Psoas muscle (tissue), 7 donors: ENCODE measurements at regions not wholly inside any gene's neighbourhood (a gene's known extent, or its start where the extent isn't known, plus 50 kb on each side); places are given as distances from the start of the nearest gene placed in this dataset.

Experiments used
- ATAC-seq, 4 donors: fragments of 200-7000 bp; cut with Tn5 transposase; one replicate each; pipeline ENCODE4 v1.9.1; 2020; ENCODE audit warnings: moderate library complexity in 3 of 4, mild to moderate bottlenecking in 2 of 4
- DNase-seq, 2 donors: peaks; one replicate each; pipeline ENCODE4 v3.0.0-alpha.2; 2020
- H3K27ac ChIP-seq: fragments of 200-600 bp; one replicate; pipeline ENCODE4 v1.8.0; 2022
- H3K27me3 ChIP-seq, 3 donors: fragments of 200-600 bp in 1 of 3; one replicate each; pipeline versions ENCODE4 v1.6.1 to v1.8.0; 2013 to 2022; ENCODE audit warnings: low read length in 2 of 3, mild to moderate bottlenecking in 2 of 3, moderate library complexity in 1 of 3; ENCODE audit not compliant: insufficient read depth in 3 of 3
- H3K36me3 ChIP-seq, 2 donors: fragments of 200-600 bp in 1 of 2; one replicate each; pipeline versions ENCODE4 v1.6.1 to v1.8.0; 2013 to 2022; ENCODE audit warnings: low read depth in 1 of 2, mild to moderate bottlenecking in 1 of 2, moderate library complexity in 1 of 2; ENCODE audit not compliant: insufficient read depth in 1 of 2
- H3K4me1 ChIP-seq: fragments of 200-600 bp; one replicate; pipeline ENCODE4 v1.8.0; 2022
- H3K4me3 ChIP-seq: fragments of 200-600 bp; one replicate; pipeline ENCODE4 v1.8.0; 2022; ENCODE audit warnings: mild to moderate bottlenecking
- H3K9me3 ChIP-seq: fragments of 200-600 bp; one replicate; pipeline ENCODE4 v1.8.0; 2022
- WGBS, 3 donors: extraction: QIAGEN DNeasy Blood & Tissue Kit; methylation state at CpG; one replicate each; pipeline versions ENCODE4 v1.1.6 to v1.1.7; 2013; 5-methylcytosine and 5-hydroxymethylcytosine counted together
- intact Hi-C, 2 donors: fragments of 100-400 bp; cut with DNase I; formaldehyde crosslinking; loops; one replicate each; pipeline versions ENCODE4 v1.11.0 to v1.14.2; 2022
- TF ChIP-seq, protein P1 (sequence below): fragments of 200-600 bp; IDR thresholded peaks from one replicate; pipeline ENCODE4 v1.8.0; 2022; ENCODE audit warnings: antibody characterized with exemption
- donor health status: healthy with polysubstance abuse.
- donor health status: DM: no; HTN: no; CAD: no; lungs with moderate emphysema.
- donor health status: Bipolar disorder and iron deficiency.
- donor health status: healthy.
- donor health status: DM: yes; HTN: yes; CAD: no.
- donor health status: DM: no; HTN: no; CAD: no.
- donor health status: DM: yes; HTN: yes; CAD: no.

DNA sequence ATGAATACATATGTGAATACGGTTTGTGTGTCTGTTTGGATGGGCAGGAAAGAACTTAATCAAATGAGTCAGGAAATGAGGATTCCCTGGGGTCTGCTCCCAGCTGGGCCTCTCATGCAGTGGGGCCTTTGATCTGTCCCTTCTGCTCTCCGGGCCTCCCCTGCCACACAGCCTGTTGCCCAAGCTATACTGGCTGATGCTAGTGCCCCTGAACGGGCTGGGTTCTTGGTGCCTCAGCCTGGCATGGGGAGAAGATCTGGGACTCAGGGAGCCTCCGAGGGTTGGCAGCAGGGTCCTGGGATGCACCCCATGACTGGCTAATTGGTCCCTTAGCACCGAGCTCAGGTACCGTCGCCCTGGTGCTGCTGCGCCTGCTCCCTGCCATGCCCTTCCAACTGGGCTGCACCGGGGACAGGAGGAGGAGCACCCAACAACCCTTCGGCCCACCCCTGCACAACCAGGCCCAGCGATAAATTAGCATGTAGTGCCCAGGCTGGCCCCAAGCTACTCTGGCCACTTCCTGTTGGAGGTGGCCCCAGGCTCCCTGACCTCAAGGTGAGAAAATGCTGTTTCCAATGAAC lies 59.9 kb upstream of the DUSP5 start:
- Histone ChIP-seq H3K4me1 (no peaks in the 10 kb centered on the region), H3K27ac (no peak overlapping the region), H3K27me3 (no peaks in the 10 kb centered on the region), H3K36me3 (no peaks in the 10 kb centered on the region), H3K9me3 (no peaks in the 10 kb centered on the region), H3K4me3 (no peak overlapping the region)
- intact Hi-C loops: no loop called here
- WGBS, 3 donors: 87 to 89% (median 89%) methylated on average over 11 of the region's 11 CpGs
- TF ChIP-seq, protein P1, sequence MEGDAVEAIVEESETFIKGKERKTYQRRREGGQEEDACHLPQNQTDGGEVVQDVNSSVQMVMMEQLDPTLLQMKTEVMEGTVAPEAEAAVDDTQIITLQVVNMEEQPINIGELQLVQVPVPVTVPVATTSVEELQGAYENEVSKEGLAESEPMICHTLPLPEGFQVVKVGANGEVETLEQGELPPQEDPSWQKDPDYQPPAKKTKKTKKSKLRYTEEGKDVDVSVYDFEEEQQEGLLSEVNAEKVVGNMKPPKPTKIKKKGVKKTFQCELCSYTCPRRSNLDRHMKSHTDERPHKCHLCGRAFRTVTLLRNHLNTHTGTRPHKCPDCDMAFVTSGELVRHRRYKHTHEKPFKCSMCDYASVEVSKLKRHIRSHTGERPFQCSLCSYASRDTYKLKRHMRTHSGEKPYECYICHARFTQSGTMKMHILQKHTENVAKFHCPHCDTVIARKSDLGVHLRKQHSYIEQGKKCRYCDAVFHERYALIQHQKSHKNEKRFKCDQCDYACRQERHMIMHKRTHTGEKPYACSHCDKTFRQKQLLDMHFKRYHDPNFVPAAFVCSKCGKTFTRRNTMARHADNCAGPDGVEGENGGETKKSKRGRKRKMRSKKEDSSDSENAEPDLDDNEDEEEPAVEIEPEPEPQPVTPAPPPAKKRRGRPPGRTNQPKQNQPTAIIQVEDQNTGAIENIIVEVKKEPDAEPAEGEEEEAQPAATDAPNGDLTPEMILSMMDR: no peak
- peak in 1 of 2 donors; percentile 38 for DNase-seq
- no peak for ATAC-seq

- intact Hi-C loops: no loop called here
- H3K27ac ChIP-seq: no peak overlapping the region
- DNase-seq (peak in 1 of 2 donors; percentile 15), ATAC-seq (no peak)
- H3K27me3 ChIP-seq: no peaks in the 10 kb centered on the region
- no peaks in the 10 kb centered on the region for H3K4me1 ChIP-seq
- TF ChIP-seq, protein P1: no peak
- no peak overlapping the region for H3K4me3 ChIP-seq
- WGBS, 3 donors: 75 to 88% (median 88%) methylated on average over 4 of the region's 4 CpGs
- no peaks in the 10 kb centered on the region for H3K9me3 ChIP-seq
- no peaks in the 10 kb centered on the region for H3K36me3 ChIP-seq
These were observed 55.0 kb upstream of the DUSP5 start for GRCh38 chr10:110442746-110443145.

DNA sequence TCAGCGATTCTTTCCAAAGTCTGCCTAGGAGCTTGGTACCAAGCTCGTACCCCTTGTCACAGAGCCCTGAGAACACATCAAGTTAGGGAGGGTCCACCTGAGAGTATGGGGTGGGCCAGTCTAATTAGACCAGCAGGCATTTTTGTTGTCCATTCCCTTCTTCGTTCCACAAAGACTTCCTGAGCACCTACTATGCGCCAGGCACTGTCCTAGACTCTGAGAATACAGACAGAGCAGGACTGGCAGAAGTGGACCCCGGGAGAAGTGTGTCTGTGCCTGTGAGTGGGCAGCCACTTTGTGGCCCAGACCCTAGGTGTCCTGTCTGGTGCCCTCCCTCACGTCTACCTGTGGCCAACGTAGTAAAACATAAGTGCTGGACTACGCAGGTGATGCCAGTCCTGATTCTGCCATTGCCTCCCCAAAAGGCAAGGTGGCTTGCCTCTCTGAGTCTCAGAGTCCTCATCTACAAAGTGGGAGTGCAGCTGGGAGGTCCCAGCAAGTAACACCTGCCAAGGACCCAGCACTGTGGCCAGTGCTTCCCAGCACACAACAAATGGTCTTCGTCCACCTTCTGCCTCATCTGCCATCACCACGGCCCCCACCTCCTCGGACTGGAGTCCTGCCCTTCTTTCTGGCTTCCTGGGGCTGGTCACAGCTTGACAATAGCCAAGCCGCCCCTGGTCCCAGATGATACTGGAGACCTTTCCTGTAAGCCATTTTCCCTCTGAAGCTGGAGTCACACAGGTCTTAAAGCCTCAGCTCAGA lies 54.3 kb upstream of the DUSP5 start:
- H3K27ac ChIP-seq: no peak overlapping the region
- DNase-seq: peak in 1 of 2 donors; percentile 6
- 79 to 83% (median 80%) methylated on average over 12 of the region's 12 CpGs for WGBS, 3 donors
- H3K9me3 ChIP-seq: no peaks in the 10 kb centered on the region
- ATAC-seq: no peak
- TF ChIP-seq, protein P1: no peak
- no peaks in the 10 kb centered on the region for H3K36me3 ChIP-seq
- H3K4me1 ChIP-seq: no peaks in the 10 kb centered on the region
- no peak overlapping the region for H3K4me3 ChIP-seq
- no peaks in the 10 kb centered on the region for H3K27me3 ChIP-seq
- intact Hi-C loops: no loop called here

- DNase-seq (no peak), ATAC-seq (no peak)
- Histone ChIP-seq H3K4me1 (no peaks in the 10 kb centered on the region), H3K27me3 (no peaks in the 10 kb centered on the region), H3K4me3 (no peak overlapping the region), H3K9me3 (no peaks in the 10 kb centered on the region), H3K36me3 (no peaks in the 10 kb centered on the region), H3K27ac (no peak overlapping the region)
- TF ChIP-seq, protein P1: no peak
- intact Hi-C loops: no loop called here
These were observed 53.7 kb upstream of the DUSP5 start for GRCh38 chr10:110444004-110444337.

- Histone ChIP-seq H3K4me3 (no peak overlapping the region), H3K27me3 (no peaks in the 10 kb centered on the region), H3K9me3 (no peaks in the 10 kb centered on the region), H3K27ac (no peak overlapping the region), H3K36me3 (no peaks in the 10 kb centered on the region), H3K4me1 (no peaks in the 10 kb centered on the region)
- DNase-seq (peak in 1 of 2 donors; percentile 19), ATAC-seq (no peak)
- 94 to 95% (median 94%) methylated on average over 6 of the region's 6 CpGs for WGBS, 3 donors
- intact Hi-C loops: no loop called here
- TF ChIP-seq, protein P1: no peak
These were observed 51.8 kb upstream of the DUSP5 start for GRCh38 chr10:110445871-110446270.
